ENCODE measurements at regions not wholly inside any gene's neighbourhood (a gene's known extent, or its start where the extent isn't known, plus 50 kb on each side); places are given as distances from the start of the nearest gene placed in this dataset.
A peak's percentile ranks its signal among the peaks of the same experiment; 100 is the strongest.

DNA sequence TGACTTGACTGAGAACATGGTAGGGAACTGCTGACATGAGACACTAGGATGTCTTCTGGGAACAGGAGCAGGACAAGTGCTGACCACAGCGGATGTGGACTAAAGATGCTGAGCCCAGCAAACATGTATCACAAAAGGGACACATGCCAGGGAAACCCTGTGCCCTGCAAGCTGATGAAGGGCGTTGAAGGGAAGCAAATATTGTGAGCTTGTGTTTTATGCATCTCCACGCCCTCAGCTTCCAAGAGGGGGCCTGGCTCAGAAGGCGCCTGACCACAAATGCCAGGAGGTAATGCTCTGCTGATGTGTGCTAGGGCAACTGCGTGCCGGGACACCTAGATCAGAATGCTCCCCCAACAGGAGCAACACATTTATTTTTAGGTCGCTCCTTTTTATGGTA lies 207.3 kb downstream of the CXCL12 start:
- Histone ChIP-seq H3K4me3 (ENCODE audit: low read depth, low read length) (no peak overlapping the region), H3K27me3 (ENCODE audit: control insufficient read depth, insufficient read depth, low read length) (no peaks in the 10 kb centered on the region), H3K36me3 (ENCODE audit: control insufficient read depth, insufficient read depth, low read length) (no peaks in the 10 kb centered on the region)
- FAIRE-seq (no peak), DNase-seq (ENCODE audit: low read depth) (no peak)
- TF ChIP-seq, protein P1, sequence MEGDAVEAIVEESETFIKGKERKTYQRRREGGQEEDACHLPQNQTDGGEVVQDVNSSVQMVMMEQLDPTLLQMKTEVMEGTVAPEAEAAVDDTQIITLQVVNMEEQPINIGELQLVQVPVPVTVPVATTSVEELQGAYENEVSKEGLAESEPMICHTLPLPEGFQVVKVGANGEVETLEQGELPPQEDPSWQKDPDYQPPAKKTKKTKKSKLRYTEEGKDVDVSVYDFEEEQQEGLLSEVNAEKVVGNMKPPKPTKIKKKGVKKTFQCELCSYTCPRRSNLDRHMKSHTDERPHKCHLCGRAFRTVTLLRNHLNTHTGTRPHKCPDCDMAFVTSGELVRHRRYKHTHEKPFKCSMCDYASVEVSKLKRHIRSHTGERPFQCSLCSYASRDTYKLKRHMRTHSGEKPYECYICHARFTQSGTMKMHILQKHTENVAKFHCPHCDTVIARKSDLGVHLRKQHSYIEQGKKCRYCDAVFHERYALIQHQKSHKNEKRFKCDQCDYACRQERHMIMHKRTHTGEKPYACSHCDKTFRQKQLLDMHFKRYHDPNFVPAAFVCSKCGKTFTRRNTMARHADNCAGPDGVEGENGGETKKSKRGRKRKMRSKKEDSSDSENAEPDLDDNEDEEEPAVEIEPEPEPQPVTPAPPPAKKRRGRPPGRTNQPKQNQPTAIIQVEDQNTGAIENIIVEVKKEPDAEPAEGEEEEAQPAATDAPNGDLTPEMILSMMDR (IDR thresholded peaks at IDR 0.05; ENCODE audit: insufficient read depth, low read length, severe bottlenecking) = no peak

DNA sequence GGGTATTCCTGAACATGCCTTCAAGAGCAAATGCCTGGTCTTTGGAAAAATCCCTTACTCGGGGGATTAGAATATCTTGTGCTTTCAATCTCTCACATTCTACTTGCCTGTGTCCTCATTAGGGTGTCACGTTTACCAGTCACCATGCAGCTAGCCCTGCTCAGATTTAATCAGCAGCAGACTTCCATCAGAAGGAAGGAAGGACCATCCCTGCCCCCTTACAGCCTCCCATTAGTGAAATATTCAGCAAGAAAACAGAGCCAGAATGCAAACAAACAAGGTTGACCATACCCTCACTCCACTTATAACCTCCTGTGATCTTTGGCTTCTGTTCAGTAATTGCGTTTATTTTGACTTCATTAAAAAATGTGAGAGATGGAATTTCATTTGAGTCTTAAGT lies 208.6 kb downstream of the CXCL12 start:
- no peak for DNase-seq (ENCODE audit: low read depth)
- no peaks in the 10 kb centered on the region for H3K27me3 ChIP-seq (ENCODE audit: control insufficient read depth, insufficient read depth, low read length)
- FAIRE-seq = no peak
- H3K36me3 ChIP-seq (ENCODE audit: control insufficient read depth, insufficient read depth, low read length) = no peaks in the 10 kb centered on the region
- no peak overlapping the region for H3K4me3 ChIP-seq (ENCODE audit: low read depth, low read length)
- TF ChIP-seq, protein P1 (IDR thresholded peaks at IDR 0.05; ENCODE audit: insufficient read depth, low read length, severe bottlenecking) = no peak

DNA sequence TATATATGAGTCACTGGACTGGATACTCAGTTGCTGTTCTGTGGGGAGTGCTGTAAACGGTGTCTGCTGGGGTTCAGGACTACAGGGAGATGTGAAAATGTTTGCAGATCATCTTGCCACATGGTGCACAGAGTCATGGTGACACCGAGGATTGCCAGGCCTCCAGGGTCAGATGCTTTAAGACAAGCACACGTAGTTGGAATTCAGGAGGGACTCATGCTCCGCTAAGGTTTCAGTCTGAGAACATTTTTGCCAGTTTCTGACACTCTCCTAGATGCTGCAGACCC lies 211.3 kb downstream of the CXCL12 start:
- H3K4me3 ChIP-seq (ENCODE audit: low read depth, low read length) = no peak overlapping the region
- H3K27me3 ChIP-seq (ENCODE audit: control insufficient read depth, insufficient read depth, low read length) = no peaks in the 10 kb centered on the region
- TF ChIP-seq, protein P1 (IDR thresholded peaks at IDR 0.05; ENCODE audit: insufficient read depth, low read length, severe bottlenecking) = no peak
- H3K36me3 ChIP-seq (ENCODE audit: control insufficient read depth, insufficient read depth, low read length) = no peaks in the 10 kb centered on the region
- peak; percentile 43 for FAIRE-seq
- DNase-seq (ENCODE audit: low read depth) = no peak

DNA sequence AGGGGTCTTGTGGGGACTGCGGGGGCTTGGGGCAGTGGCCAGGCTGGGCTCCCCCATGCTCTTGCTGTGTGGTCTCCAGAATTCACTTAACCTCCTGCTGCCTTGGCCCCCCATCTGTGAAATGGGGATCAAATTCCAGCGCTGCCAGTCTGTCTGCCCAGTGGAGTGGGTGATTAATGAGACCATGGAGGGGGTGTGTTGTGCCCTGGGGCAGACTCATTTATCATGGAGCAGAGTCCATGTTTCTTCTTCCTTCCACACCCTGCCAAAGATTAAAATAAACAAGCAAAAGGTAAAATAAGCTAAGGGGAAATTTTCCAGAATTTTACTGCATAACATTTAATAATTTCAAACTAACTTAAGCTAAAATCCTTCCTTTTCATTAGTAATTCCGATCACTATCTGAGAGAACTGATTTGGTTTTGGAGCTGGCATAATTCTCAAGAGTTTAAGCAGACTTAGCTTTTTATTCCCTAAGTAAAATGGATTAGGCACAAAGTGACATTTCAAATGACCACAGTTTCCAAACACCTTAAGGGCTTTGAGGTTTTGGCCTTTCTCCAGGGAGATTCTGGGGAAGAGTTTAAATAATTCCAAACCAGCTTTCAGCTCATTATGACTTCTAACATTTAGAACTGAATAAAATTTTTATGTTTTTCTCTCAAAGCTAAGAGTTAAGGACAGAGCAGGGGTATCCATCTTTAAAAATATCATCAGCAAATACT lies 211.9 kb downstream of the CXCL12 start:
- Histone ChIP-seq H3K27me3 (ENCODE audit: control insufficient read depth, insufficient read depth, low read length) (no peaks in the 10 kb centered on the region), H3K4me3 (ENCODE audit: low read depth, low read length) (no peak overlapping the region), H3K36me3 (ENCODE audit: control insufficient read depth, insufficient read depth, low read length) (no peaks in the 10 kb centered on the region)
- FAIRE-seq = no peak
- TF ChIP-seq, protein P1 (IDR thresholded peaks at IDR 0.05; ENCODE audit: insufficient read depth, low read length, severe bottlenecking) = no peak
- DNase-seq (ENCODE audit: low read depth) = no peak

DNA sequence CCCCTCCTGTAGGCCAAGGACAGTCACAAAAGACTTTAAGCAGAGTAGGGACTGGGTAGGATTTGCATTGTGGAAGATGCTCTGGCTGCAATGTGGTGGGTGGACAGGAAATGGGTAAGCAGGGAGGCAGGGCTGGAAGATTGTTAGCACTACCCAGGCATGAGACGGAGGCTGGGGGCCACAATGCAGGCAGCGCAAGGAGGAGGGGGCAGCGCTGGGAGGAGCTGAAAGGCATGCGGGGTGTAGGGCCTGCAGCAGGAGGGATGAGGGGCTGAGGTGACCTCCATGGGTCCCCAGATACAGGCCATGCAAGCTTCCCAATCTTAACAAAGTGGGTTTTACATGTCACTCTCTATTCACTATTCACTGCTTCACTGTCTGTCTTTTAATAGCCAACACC lies 213.1 kb downstream of the CXCL12 start:
- FAIRE-seq (no peak), DNase-seq (ENCODE audit: low read depth) (no peak)
- Histone ChIP-seq H3K27me3 (ENCODE audit: control insufficient read depth, insufficient read depth, low read length) (no peaks in the 10 kb centered on the region), H3K4me3 (ENCODE audit: low read depth, low read length) (no peak overlapping the region), H3K36me3 (ENCODE audit: control insufficient read depth, insufficient read depth, low read length) (no peaks in the 10 kb centered on the region)
- TF ChIP-seq, protein P1 (IDR thresholded peaks at IDR 0.05; ENCODE audit: insufficient read depth, low read length, severe bottlenecking) = no peak

DNA sequence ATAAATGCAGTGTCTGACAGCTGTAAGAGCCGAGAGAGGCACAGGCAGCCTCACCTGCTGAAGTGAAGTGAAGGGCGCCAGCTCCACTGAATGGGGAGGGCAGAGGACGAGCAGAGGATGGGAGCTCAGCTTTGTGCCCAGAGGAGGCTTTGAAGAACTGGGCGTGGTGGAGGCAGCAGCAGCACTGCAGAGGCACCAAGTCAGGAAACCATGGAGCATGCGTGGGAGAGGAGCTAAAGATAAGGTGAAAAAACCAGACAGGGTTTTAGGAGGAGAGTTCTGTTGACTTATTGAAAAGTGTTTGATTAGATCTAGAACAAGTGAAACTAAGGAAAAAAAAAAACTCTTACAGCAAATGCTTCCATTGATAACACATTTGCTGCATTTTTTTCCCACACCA lies 216.4 kb downstream of the CXCL12 start:
- TF ChIP-seq, protein P1 (IDR thresholded peaks at IDR 0.05; ENCODE audit: insufficient read depth, low read length, severe bottlenecking) = no peak
- DNase-seq (ENCODE audit: low read depth) (no peak), FAIRE-seq (no peak)
- Histone ChIP-seq H3K4me3 (ENCODE audit: low read depth, low read length) (no peak overlapping the region), H3K36me3 (ENCODE audit: control insufficient read depth, insufficient read depth, low read length) (no peaks in the 10 kb centered on the region), H3K27me3 (ENCODE audit: control insufficient read depth, insufficient read depth, low read length) (no peaks in the 10 kb centered on the region)

All from bronchial epithelial cell (primary cell).